H1 (cell line): ENCODE measurements at regions not wholly inside any gene's neighbourhood (a gene's known extent, or its start where the extent isn't known, plus 50 kb on each side); places are given as distances from the start of the nearest gene placed in this dataset.

Experiments
- POLR2A ChIP-seq, 2 experiments: IDR thresholded peaks; 1 replicate in 1 of 2; 2 replicates in 1 of 2; pipeline ENCODE4 v1.6.1; 2011; ENCODE audit warnings: low read depth in 2 of 2, low read length in 2 of 2, mild to moderate bottlenecking in 2 of 2; ENCODE audit errors: control extremely low read depth in 1 of 2
- TF ChIP-seq, protein P1 (sequence below), 3 experiments: IDR thresholded peaks; 1 replicate in 2 of 3; 2 replicates in 1 of 3; pipeline versions ENCODE4 v1.5.1 to v1.6.1; 2011; ENCODE audit warnings: low read length in 3 of 3, mild to moderate bottlenecking in 3 of 3, inconsistent platforms in 2 of 3, low read depth in 1 of 3, moderate library complexity in 1 of 3; ENCODE audit not compliant: insufficient read depth in 1 of 3; ENCODE audit errors: control extremely low read depth in 1 of 3

DNA sequence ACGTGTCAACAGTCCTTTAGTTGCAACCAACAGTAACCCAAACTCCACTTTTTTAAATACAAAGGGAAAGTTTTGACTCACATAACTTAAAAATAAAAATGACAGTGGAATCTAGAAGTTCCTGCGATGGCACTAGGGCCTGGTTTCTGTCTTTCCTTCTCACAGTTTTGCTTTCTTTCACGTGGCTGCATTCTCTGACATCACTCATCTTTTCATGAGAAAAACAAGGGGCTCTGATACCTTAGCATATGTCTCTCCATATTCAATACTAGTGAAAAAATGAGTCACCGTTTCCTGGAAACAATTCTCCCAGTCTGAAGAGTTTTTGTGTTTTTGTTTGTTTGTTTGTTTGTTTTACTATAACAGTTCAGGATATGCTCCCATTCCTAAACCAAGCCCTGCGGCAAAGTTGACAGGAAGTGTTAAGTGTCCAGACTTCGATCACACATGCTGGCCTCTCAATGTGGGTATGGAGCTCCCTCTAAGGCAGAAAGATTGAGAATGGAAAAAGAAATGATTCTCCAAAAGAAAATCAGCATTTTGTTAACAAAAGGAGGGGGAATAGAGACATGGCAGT lies 483.3 kb downstream of the TTLL7 start:
- TF ChIP-seq, protein P1, sequence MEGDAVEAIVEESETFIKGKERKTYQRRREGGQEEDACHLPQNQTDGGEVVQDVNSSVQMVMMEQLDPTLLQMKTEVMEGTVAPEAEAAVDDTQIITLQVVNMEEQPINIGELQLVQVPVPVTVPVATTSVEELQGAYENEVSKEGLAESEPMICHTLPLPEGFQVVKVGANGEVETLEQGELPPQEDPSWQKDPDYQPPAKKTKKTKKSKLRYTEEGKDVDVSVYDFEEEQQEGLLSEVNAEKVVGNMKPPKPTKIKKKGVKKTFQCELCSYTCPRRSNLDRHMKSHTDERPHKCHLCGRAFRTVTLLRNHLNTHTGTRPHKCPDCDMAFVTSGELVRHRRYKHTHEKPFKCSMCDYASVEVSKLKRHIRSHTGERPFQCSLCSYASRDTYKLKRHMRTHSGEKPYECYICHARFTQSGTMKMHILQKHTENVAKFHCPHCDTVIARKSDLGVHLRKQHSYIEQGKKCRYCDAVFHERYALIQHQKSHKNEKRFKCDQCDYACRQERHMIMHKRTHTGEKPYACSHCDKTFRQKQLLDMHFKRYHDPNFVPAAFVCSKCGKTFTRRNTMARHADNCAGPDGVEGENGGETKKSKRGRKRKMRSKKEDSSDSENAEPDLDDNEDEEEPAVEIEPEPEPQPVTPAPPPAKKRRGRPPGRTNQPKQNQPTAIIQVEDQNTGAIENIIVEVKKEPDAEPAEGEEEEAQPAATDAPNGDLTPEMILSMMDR (IDR thresholded peaks at IDR 0.05; ENCODE audit: control extremely low read depth in 1 of 3, insufficient read depth in 1 of 3, low read depth in 1 of 3, low read length in 3 of 3), result no peak
- no peak for TF ChIP-seq POLR2A (IDR thresholded peaks at IDR 0.05; ENCODE audit: control extremely low read depth in 1 of 2, low read depth in 2 of 2, low read length in 2 of 2)
